ENCODE measurements at regions not wholly inside any gene's neighbourhood (a gene's known extent, or its start where the extent isn't known, plus 50 kb on each side); places are given as distances from the start of the nearest gene placed in this dataset.

- DNase-seq (ENCODE audit: low spot score), result no peak
Observed at GRCh38 chr10:4196183-4196582, 411.2 kb upstream of the KLF6 start.

DNA sequence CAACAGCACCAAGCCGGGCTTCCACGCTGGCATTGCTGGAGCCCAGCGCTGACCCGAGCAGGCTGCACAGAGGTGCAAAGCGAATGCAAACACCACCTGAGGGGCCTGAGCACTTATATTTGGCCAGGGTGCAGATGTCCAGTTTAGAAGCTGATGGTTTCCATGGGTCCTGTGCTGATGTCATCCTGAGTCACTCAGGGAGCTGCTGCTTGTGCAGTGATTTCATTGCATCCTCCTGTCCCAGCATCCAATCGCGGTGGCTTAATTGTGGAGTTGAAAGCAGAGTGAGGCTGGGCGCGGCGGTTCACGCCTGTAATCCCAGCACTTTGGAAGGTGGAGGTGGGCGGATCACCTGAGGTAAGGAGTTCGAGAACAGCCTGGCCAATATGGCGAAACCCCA, 410.2 kb upstream of the KLF6 start:
- DNase-seq (ENCODE audit: low spot score), result no peak

- DNase-seq (ENCODE audit: low spot score), result no peak
Observed at GRCh38 chr10:4194231-4194630, 409.2 kb upstream of the KLF6 start.

GRCh38 chr10:4191894-4192293, 406.9 kb upstream of the KLF6 start:
- no peak for DNase-seq (ENCODE audit: low spot score)

GRCh38 chr10:4191354-4191753, 406.3 kb upstream of the KLF6 start:
- DNase-seq (ENCODE audit: low spot score), result no peak

- no peak for DNase-seq (ENCODE audit: low spot score)
Observed at GRCh38 chr10:4190876-4191275, 405.9 kb upstream of the KLF6 start.

GRCh38 chr10:4189281-4189680, 404.3 kb upstream of the KLF6 start:
- DNase-seq (ENCODE audit: low spot score), result no peak

DNA sequence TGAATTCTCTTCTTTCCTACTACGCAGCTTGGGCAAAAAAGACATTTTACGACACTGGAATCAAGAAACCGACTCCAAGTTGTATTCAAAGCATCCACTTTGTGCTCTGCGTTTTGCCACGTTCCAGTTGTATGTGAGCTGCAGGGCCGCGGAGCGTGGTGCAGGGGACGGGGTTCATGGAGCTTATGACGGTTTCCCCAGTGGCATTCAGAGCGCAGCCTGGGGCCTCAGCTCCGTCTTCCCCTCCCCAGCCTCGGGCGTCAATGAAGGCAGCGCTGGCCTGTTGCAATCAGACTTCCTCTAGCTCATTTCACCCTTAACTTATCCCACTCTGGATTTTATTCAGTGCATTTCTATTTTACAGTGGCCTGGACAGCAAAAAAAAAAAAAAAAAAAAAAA, 403.4 kb upstream of the KLF6 start:
- no peak for DNase-seq (ENCODE audit: low spot score)

- no peak for DNase-seq (ENCODE audit: low spot score)
Observed at GRCh38 chr10:4186849-4187540, 402.0 kb upstream of the KLF6 start.

DNA sequence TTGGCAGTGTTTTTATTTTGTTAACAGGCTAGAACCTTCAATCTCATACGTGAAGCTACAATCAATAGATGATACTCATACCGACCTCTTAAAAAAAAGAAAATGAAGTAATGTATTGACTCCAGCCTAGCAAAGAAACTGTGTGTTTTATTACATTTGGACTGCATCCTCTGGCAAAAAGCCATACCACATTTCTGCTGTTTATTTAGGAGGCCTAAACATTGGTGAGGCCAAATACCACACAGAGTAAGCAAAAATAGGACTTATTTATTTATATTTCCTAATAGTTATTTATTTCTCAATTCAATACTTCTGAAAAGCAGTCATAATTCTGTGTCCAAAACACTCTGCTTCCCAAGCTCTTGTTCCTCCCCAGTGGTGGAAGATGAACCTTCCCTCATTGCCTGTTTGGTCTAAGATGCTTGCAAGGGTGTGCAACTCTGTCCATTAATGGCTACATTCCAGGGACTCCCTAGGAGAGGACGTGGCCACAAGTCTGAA, 398.8 kb upstream of the KLF6 start:
- no peak for DNase-seq (ENCODE audit: low spot score)

DNA sequence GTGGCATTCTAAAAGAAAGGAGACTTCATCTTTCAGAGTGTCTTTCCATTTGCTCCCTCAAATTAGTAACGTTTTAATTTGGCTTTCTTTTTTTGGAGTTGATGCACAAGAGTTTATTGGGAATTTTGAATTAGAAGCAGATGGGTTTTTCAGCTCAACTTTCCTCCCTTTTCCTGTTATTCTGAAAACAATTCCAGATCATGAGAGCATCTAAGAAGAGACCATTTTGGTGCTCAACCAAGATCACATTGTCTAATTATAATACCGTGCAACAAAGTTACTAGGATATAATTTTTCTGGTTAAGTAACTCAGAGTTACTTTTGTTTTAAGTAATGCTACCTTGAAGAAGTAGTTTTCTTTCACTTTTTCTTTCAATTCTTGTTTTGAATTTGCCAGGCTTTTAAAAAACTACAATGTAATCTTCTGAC, 396.6 kb upstream of the KLF6 start:
- DNase-seq (ENCODE audit: low spot score), result no peak

DNA sequence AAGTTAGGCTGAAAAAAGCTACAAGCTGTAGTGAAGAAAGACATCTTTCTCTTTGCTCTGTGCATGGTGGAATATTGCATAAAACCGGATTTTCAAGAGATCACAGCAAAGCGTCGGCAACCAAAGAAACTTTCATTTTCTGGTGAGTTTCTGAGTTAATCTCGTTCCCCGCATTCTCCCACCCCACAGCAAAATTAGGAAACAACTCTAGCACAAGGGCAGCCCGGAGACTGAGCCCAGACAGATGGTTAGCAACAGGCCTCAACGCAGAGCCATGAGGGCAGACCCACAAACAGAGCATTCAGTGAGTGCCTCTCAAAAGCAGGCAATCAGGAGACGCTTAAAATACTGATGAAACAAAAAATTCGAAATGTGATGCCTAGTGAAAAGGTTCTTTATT, 396.1 kb upstream of the KLF6 start:
- no peak for DNase-seq (ENCODE audit: low spot score)

DNA sequence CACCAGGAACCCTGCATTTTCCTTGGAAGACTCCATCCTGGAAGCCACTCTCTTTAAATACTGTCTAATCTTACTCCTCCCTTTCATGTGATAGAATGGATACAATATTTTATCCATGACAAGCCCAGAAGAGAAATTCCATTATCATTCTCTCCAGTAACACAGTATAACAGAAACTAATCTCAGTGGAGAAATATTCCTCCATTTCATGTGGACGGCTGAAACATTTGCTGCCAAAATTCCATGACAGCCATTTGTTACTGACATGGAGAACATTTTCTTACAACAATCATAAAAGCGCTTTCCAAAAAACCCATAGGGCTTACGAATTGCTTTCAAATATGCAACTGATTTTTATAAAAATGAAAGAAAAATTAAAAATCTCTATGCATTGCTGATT, 392.8 kb upstream of the KLF6 start:
- DNase-seq (ENCODE audit: low spot score), result no peak

DNA sequence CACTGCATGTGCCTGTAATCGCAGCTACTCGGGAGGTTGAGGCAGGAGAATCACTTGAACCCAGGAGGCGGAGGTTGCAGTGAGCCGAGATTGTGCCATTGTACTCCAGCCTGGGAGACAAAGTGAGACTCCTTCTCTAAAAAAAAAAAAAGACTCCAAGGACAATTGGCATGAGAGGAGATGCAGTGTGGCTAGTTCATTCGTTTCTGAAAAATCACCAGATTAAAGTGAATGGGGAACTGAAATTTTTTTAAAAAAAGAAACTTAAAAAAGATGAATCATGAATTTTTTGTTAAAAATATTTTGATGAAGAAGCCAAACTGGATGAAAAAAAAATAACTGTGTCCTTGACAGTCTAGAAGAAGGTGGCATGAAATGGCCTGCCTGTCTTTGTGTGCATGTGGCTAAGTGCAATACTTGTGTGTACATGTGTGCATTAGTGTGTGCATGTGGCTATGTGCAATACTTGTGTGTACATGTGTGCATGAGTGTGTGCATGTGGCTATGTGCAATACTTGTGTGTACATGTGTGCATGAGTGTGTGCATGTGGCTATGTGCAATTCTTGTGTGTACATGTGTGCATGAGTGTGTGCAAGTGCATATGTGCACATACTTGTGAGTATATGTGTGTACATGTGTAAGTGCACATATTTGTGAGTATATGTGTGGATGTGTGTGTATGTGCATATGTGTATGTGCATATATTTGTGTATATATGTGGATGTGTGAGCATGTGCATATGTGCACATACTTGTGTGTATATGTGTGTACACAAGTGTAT, 391.7 kb upstream of the KLF6 start:
- DNase-seq (ENCODE audit: low spot score), result no peak

DNA sequence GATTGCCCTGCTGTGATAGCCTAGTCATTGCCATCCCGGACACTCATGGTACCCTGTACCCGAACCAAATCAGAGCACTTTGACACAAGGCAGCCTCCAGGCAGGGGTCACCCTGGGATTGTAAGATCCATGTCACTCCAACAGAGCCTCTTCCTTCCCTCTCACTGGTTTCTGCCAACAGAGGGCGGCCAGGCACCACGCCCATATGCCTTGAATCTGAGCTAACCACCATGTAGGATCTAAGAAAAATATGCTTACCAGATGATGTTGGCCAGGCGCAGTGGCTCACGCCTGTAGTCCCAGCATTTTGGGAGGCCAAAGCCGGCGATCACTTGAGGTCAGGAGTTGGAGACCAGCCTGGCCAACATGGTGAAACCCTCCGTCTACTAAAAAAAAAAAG, 389.2 kb upstream of the KLF6 start:
- no peak for DNase-seq (ENCODE audit: low spot score)

DNA sequence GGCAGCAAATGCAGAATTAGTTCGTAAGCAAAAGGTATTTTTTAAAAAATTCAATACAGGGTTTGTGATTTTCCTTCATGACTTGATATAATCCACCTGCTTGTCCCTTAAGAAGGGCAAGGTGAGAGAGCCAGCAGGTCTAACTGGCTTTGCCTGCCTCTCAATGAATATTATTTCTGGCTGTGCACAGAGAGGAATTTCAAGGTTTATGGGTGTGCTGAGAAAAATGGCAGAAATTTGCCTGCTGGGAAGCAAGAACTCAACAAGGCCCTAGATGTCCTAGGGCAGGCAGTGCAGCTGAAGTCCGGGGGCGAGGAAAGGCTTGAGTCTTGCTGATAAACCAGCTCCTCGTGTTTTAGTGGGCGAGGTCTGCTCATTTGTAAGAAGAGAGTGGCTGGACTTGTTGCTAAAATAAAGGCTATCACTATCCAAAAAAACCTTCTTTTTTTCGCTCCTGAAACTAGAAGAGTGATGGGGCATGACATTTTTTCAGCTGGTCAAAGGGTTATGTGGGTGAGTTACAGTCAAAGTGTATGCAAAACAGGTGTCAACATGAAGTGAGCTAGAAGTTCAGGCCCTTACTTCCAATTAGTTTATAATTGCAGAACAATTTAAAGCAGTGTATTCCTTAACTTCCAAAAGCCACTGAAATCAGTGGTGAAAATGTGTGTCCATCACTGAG, 385.8 kb upstream of the KLF6 start:
- no peak for DNase-seq (ENCODE audit: low spot score)

DNA sequence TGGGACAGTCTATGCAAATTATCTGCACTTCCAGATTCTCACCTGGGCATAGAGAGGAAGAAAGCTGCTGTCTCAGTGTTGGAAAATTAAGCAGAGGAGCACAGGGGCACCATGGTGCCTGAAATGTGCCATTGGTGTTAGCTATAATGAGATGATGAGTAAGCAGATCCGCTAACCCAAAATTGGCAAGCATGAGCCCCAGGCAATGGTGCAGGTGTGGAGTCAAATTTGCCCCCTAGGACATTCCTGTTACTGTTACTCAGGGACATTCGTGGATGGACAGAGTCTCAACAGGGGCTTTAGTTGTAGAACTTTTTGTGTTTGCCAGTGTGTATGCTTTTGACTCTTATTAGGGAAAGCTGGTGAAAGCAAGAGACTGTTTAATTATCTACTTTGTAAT, 385.2 kb upstream of the KLF6 start:
- DNase-seq (ENCODE audit: low spot score), result no peak

GRCh38 chr10:4169448-4169847, 384.4 kb upstream of the KLF6 start:
- no peak for DNase-seq (ENCODE audit: low spot score)

DNA sequence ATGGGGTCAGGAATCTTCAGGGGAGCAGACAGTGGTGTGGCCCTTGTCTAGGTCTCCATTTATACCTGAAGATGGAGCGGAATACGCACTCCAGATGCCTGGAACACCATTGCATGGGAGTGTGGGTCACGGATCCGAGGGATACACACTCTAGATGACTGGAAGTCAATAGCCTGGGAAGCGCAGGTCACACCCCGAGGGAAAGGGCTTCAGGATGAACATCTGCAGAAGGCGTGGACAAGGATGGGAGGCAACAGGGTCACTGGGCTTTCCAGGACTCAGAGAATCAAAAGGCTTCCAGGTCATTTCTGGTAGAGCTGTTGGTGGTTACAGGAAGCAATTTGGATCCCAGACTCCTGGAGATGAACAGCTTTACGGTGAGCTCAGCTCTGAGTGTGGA, 382.2 kb upstream of the KLF6 start:
- DNase-seq (ENCODE audit: low spot score), result no peak

- no peak for DNase-seq (ENCODE audit: low spot score)
Observed at GRCh38 chr10:4162571-4163286, 377.7 kb upstream of the KLF6 start.

- DNase-seq (ENCODE audit: low spot score), result no peak
Observed at GRCh38 chr10:4159173-4159572, 374.2 kb upstream of the KLF6 start.

- no peak for DNase-seq (ENCODE audit: low spot score)
Observed at GRCh38 chr10:4154191-4154715, 369.2 kb upstream of the KLF6 start.
